Liver (tissue), 3 donors: ENCODE measurements at regions not wholly inside any gene's neighbourhood (a gene's known extent, or its start where the extent isn't known, plus 50 kb on each side); places are given as distances from the start of the nearest gene placed in this dataset.

Experiments used
- FOXA1 ChIP-seq: IDR thresholded peaks from 2 replicates; pipeline ENCODE4 v1.6.1; 2016; ENCODE audit warnings: antibody characterized with exemption
- GABPA ChIP-seq, 2 donors: IDR thresholded peaks in 1 of 2; conservative IDR thresholded peaks in 1 of 2; 2 replicates each; pipeline ENCODE4 v1.6.1; 2016; ENCODE audit warnings: antibody characterized with exemption in 2 of 2, mild to moderate bottlenecking in 1 of 2, moderate library complexity in 1 of 2
- JUND ChIP-seq, 2 donors: IDR thresholded peaks; 2 replicates each; pipeline ENCODE4 v1.6.1; 2016; ENCODE audit warnings: antibody characterized with exemption in 2 of 2
- NR2F2 ChIP-seq: IDR thresholded peaks from 2 replicates; pipeline ENCODE4 v1.6.1; 2016; ENCODE audit warnings: antibody characterized with exemption
- RAD21 ChIP-seq, 2 donors: IDR thresholded peaks; 2 replicates each; pipeline ENCODE4 v1.6.1; 2016; ENCODE audit warnings: antibody characterized with exemption in 2 of 2, mild to moderate bottlenecking in 2 of 2
- RXRA ChIP-seq, 2 donors: IDR thresholded peaks; 2 replicates each; pipeline ENCODE4 v1.6.1; 2017 to 2018; ENCODE audit warnings: antibody characterized with exemption in 2 of 2, mild to moderate bottlenecking in 1 of 2
- SP1 ChIP-seq: IDR thresholded peaks from 2 replicates; pipeline ENCODE4 v1.6.1; 2018; ENCODE audit warnings: antibody characterized with exemption, mild to moderate bottlenecking
- TAF1 ChIP-seq: conservative IDR thresholded peaks from 2 replicates; pipeline ENCODE4 v1.6.1; 2016; ENCODE audit warnings: antibody characterized with exemption, mild to moderate bottlenecking
- YY1 ChIP-seq: IDR thresholded peaks from 2 replicates; pipeline ENCODE4 v1.6.1; 2016; ENCODE audit warnings: antibody characterized with exemption, mild to moderate bottlenecking
- TF ChIP-seq, protein P1 (sequence below): fragments of 150-350 bp; IDR thresholded peaks from 2 replicates; pipeline ENCODE4 v1.5.1; 2017; ENCODE audit warnings: improper control_type of control experiment, low read depth, low read length; ENCODE audit not compliant: missing input control
- TF ChIP-seq, protein P2 (sequence below): IDR thresholded peaks from 2 replicates; pipeline ENCODE4 v1.6.1; 2016; ENCODE audit warnings: antibody characterized with exemption
- TF ChIP-seq, protein P3 (sequence below): IDR thresholded peaks from 2 replicates; pipeline ENCODE4 v1.6.1; 2016; ENCODE audit warnings: antibody characterized with exemption
- donor health status: healthy.
- donor health status: healthy.

DNA sequence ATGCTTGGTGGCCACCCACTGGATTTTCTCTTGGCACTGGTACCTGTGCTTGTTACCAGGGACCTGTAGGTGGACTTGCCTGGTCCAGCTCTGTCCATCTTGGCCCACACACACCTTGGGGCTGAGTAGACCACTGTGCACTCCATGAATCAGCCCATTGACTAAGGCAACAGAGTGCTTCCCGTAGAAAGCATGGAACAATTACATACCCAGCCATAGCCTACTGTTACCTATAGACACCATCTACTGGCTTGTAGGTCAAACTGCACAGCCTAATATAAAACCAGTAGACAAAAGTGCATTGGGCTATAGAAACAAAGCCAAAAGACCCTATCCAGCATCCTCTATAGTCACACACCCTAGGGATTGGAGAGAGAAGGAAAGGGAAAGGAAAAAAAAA, 378.9 kb downstream of the OTOL1 start:
- TF ChIP-seq, protein P1, sequence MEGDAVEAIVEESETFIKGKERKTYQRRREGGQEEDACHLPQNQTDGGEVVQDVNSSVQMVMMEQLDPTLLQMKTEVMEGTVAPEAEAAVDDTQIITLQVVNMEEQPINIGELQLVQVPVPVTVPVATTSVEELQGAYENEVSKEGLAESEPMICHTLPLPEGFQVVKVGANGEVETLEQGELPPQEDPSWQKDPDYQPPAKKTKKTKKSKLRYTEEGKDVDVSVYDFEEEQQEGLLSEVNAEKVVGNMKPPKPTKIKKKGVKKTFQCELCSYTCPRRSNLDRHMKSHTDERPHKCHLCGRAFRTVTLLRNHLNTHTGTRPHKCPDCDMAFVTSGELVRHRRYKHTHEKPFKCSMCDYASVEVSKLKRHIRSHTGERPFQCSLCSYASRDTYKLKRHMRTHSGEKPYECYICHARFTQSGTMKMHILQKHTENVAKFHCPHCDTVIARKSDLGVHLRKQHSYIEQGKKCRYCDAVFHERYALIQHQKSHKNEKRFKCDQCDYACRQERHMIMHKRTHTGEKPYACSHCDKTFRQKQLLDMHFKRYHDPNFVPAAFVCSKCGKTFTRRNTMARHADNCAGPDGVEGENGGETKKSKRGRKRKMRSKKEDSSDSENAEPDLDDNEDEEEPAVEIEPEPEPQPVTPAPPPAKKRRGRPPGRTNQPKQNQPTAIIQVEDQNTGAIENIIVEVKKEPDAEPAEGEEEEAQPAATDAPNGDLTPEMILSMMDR: no peak
- no peak for TF ChIP-seq JUND (IDR thresholded peaks at IDR 0.05)
- TF ChIP-seq, protein P2, sequence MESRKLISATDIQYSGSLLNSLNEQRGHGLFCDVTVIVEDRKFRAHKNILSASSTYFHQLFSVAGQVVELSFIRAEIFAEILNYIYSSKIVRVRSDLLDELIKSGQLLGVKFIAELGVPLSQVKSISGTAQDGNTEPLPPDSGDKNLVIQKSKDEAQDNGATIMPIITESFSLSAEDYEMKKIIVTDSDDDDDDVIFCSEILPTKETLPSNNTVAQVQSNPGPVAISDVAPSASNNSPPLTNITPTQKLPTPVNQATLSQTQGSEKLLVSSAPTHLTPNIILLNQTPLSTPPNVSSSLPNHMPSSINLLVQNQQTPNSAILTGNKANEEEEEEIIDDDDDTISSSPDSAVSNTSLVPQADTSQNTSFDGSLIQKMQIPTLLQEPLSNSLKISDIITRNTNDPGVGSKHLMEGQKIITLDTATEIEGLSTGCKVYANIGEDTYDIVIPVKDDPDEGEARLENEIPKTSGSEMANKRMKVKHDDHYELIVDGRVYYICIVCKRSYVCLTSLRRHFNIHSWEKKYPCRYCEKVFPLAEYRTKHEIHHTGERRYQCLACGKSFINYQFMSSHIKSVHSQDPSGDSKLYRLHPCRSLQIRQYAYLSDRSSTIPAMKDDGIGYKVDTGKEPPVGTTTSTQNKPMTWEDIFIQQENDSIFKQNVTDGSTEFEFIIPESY: no peak
- no peak for TF ChIP-seq NR2F2
- TF ChIP-seq GABPA (IDR thresholded peaks at IDR 0.05 in 1 of 2, conservative IDR thresholded peaks at IDR 0.05 in 1 of 2): no peak
- TF ChIP-seq SP1: no peak
- TF ChIP-seq RAD21 (IDR thresholded peaks at IDR 0.05): no peak
- TF ChIP-seq RXRA (IDR thresholded peaks at IDR 0.05): no peak
- TF ChIP-seq FOXA1: no peak
- TF ChIP-seq, protein P3, sequence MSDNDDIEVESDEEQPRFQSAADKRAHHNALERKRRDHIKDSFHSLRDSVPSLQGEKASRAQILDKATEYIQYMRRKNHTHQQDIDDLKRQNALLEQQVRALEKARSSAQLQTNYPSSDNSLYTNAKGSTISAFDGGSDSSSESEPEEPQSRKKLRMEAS: no peak
- no peak for TF ChIP-seq TAF1
- TF ChIP-seq YY1: no peak
